D721Med (cell line): ENCODE measurements at regions not wholly inside any gene's neighbourhood (a gene's known extent, or its start where the extent isn't known, plus 50 kb on each side); places are given as distances from the start of the nearest gene placed in this dataset.
"Not testable (repeated sequence)": the region's sequence is repeated elsewhere in the genome, so short reads cannot be mapped to it uniquely, and the experiment has no call there.

ENCODE experiments used
- DNase-seq: peaks from one replicate; pipeline ENCODE4 v3.0.0; 2011; ENCODE audit warnings: low spot score; ENCODE audit not compliant: insufficient read length
- FAIRE-seq: peaks from 2 replicates; lab custom pipeline; 2011; peaks lifted over from hg19 to GRCh38; lab: Jason Lieb, UNC
- CTCF ChIP-seq: IDR thresholded peaks from 2 replicates; pipeline ENCODE4 v1.5.1; 2012; ENCODE audit warnings: mild to moderate bottlenecking, control low read depth; ENCODE audit not compliant: insufficient read depth; ENCODE audit errors: missing control alignments

- no peak for TF ChIP-seq CTCF
- no peak for FAIRE-seq
These were observed 271.7 kb upstream of the MKLN1 start for GRCh38 chr7:131056007-131056406.

GRCh38 chr7:131057015-131057793 lies 270.5 kb upstream of the MKLN1 start:
- DNase-seq (no peak), FAIRE-seq (no peak)
- TF ChIP-seq CTCF: no peak

More at GRCh38 chr7:131056007-131056406, 271.7 kb upstream of the MKLN1 start:
- no peak for DNase-seq

- FAIRE-seq: no peak
These were observed 269.9 kb upstream of the MKLN1 start for GRCh38 chr7:131057794-131058070.

GRCh38 chr7:131058561-131059288 lies 269.0 kb upstream of the MKLN1 start:
- not testable (repeated sequence) for DNase-seq, FAIRE-seq

More at GRCh38 chr7:131057794-131058070, 269.9 kb upstream of the MKLN1 start:
- no peak for DNase-seq
- no peak for TF ChIP-seq CTCF

- FAIRE-seq, DNase-seq: not testable (repeated sequence)
These were observed 268.3 kb upstream of the MKLN1 start for GRCh38 chr7:131059401-131059800.

- FAIRE-seq (no peak), DNase-seq (no peak)
These were observed 266.5 kb upstream of the MKLN1 start for GRCh38 chr7:131061158-131061557.

GRCh38 chr7:131061818-131062217 lies 265.9 kb upstream of the MKLN1 start:
- FAIRE-seq (no peak), DNase-seq (no peak)
- TF ChIP-seq CTCF: no peak

More at GRCh38 chr7:131061158-131061557, 266.5 kb upstream of the MKLN1 start:
- TF ChIP-seq CTCF: no peak

GRCh38 chr7:131066635-131067034 lies 261.0 kb upstream of the MKLN1 start:
- DNase-seq: no peak
- no peak for FAIRE-seq
- no peak for TF ChIP-seq CTCF
